NCI-H2196 treated with DMSO at 0.1 percent for 48 hours (cell line): ENCODE measurements at regions not wholly inside any gene's neighbourhood (a gene's known extent, or its start where the extent isn't known, plus 50 kb on each side); places are given as distances from the start of the nearest gene placed in this dataset.
"Not testable (repeated sequence)": the region's sequence is repeated elsewhere in the genome, so short reads cannot be mapped to it uniquely, and the experiment has no call there.

Source experiments
- DNase-seq: peaks from one replicate; lab custom pipeline; 2025; ENCODE audit not compliant: unreplicated experiment; lab: John Stamatoyannopoulos, UW

GRCh38 chr6:141513830-141514229 is 618.9 kb upstream of the GJE1 start:
- DNase-seq, result no peak

DNA sequence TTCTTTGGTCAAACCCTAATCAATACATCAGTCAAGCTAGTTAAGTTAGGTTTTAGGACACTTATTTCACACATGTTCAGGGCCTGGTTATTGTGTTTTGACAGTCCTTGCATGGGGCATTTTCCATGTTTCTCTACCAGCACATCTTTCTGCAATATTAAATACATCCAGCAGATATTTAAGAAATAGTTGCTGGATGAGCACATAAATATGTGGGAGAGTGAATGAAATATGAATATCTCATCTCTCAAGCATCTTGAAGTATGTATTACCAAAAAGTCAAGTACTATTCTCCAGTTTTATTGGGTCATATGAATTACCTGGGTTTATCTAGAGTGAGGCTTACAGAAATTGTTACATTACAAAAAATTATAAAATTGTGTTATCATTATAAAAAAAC is 621.9 kb upstream of the GJE1 start:
- DNase-seq, result no peak

GRCh38 chr6:141506062-141506461 is 626.7 kb upstream of the GJE1 start:
- not testable (repeated sequence) for DNase-seq

GRCh38 chr6:141504318-141504717 is 628.4 kb upstream of the GJE1 start:
- DNase-seq, result not testable (repeated sequence)

DNA sequence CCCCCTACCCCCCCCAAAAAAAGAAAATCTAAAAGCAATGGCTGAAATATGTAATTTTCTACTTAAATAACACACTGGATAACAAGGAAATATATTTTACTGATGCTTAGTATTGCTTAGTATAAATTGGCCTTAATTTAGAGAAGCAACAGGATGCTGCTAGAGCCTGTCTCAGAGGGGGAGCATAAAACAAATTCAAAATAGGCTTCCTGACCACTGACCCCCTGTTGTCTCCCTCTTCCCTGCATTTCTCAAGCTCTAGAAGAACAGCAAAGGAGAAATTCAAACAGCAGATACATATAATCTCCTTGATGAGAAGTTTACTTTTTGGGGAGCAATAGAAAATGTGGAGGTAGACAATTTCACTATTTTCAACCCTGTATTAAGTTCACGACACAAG is 631.1 kb upstream of the GJE1 start:
- no peak for DNase-seq

DNA sequence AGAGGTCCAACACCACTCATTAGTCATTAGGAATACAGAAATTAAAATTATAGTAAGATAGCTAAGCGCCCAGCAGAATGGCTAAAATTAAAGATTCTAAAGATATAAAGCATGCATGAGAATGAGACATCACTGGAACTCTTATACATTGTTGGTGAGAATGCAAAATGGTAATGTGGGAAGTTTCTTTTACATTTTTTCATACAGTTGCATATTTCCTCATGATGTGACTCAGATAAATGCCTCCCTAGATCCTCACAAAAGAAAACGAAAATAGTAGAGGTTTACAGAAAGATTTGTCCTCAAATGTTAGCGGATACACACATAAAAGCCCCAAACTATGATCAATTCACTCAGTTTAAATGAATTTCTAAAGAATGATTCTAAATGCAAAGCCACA is 633.7 kb upstream of the GJE1 start:
- DNase-seq, result no peak

DNA sequence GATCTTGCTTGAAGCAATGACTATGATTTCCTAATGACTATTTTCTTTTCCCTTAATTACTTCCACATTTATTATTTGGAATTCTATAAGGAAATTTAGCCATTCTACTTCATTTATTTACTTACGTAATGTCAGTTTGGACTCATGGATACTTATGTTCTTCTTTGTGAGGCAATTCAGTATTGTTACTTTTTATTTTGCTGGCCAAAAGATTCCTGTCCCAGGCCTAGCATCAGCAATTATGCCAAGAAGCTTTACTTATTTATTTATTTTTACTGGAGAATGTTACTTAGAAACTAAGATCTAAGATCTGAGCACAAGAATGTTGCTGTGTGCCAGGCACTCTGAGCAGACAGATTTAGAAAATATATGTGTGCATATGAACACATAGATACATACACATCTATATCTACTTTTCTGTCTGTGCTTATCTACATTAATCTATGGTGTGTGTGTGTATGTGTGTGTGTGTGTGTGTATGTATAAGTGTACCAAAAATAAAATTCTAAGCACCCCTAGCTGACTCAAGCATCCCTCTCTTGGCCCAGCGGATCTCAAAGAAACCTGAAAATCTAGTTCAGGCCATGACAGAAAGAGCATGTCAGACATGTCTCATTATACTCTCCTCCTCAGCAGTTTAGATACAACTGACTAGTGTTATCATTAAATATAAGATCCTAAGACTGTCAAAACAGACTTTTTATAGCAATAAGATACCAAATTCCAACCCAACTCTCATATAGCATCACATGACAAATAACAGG is 640.0 kb upstream of the GJE1 start:
- no peak for DNase-seq

- no peak for DNase-seq
Measured at GRCh38 chr6:141491684-141492083, 641.0 kb upstream of the GJE1 start.

DNA sequence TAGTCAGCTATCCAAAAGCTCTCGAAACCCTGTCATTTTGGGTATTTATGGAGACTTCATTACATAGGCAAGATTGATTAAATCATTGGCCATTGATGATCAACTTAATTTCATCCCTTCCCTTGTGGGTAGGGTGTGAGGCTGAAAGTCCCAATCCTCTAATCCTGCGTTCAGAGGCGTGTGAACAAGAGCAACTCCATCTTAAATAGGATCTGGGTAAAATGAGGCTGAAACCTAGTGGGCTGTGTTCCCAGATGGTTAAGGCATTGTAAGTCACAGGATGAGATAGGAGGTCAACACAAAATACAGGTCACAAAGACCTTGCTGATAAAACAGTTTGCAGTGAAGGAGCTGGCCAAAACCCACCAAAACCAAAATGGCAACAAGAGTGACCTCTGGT is 641.7 kb upstream of the GJE1 start:
- no peak for DNase-seq

DNA sequence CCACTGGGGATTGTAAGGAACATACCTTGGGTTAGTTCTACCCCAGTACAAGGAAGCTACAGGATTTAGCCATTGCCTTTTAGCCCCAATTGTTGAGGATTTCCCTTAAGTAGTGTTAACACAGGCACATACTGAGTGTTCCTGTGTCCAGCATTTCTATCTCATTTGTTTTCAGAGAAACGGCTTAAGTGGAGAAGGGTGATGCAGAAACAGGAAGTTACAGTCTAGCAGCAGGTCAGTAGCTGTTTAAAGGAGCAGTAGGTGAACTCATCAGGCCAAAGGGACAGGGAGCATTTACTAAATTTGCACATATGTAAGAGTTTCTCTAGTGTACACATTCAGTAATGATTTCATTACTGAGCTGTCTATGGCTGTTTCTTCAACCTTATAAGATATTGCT is 644.2 kb upstream of the GJE1 start:
- DNase-seq, result no peak

- DNase-seq, result no peak
Measured at GRCh38 chr6:141486942-141487341, 645.8 kb upstream of the GJE1 start.

GRCh38 chr6:141484711-141485110 is 648.0 kb upstream of the GJE1 start:
- no peak for DNase-seq

- DNase-seq, result peak; percentile 46
Measured at GRCh38 chr6:141483598-141484061, 649.1 kb upstream of the GJE1 start.

DNA sequence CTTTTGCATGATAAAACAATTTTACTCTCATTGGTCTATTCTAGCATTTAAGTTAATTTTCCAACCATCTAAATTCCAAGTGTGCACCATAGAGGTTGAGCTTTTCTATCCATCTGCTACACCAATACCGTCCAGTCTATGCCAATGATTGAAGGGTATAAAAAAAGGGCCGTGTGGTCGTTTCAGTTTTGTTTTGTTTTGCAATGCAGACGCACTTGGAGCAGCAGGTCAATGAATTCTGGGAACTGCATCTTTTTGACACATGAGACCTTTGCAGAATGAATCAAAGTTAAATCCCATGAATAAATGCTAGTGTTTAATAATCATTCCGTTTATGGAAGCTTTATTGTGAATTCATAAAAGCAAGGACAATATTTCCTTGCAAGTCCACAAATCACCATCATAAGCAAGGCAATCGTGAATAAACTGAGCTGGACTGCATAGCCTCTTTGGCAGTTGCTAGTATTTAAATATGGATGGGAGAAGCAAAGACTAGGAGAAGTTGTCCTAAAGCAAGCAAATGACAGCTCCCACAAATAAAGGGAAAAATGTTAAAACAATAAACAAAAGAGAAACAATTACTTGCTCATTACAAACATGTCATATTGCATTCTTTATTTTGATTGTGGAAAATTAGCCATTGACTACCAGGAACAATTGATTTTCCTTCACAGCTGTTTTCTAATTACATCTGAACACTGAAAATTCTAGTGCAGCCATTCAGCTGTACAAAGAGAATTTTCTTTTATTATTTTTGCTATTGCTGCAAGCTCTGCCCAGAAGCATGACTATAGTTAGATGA is 649.7 kb upstream of the GJE1 start:
- DNase-seq, result no peak

DNA sequence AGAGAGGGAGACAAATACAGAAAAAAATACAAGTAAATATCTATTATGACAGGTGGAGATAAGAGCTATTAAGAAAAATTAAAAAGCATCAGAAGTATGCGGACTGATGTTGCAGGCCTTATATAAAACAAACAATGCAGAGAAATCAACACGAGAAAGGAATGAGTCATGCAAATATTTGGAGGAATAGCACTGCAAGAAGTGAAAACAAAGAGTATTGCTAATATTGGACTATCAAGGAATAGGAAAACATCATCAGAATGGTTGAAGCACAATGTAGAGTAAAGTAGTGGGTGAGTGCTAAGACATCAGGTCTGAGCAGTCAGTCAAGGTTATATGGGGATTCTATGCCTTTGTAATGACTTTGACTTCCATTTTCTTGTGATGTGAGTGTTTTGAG is 657.5 kb upstream of the GJE1 start:
- DNase-seq, result no peak

DNA sequence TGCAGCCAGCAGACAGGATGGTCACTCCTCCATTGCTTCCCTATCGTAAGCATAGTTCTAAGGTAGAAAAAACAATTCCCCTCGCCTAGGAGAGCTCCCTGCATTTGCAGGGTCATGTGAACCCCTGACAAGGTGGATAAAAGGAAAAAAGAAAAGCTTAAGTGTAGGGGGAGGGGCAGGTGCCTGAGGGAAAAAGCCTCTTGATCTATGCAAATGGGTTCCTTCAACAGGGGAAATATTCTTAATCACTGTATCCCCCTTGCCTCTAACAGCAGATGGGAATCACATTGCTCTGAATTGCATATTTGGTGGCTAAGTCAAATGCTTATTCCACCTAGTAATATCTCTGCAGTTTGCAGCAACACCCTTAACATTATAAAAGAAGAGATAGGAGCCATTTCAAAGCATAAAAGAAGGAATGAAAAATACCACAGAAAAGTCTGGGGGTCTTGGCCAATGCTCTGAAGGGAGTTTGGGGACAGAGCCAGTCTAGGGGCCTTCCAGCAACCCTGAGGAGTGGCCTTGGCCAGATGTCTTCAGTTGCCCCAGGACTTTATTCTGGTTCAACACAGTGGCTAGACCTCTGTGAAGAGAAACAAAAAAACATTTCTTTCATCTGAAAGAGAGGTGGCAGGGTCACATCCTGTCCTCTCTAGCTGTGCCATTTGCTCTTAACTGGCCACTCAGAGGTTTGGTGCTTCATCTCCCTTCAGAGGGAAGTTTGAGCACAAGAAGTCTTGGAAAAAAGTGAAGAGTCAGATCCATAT is 660.4 kb upstream of the GJE1 start:
- no peak for DNase-seq

DNA sequence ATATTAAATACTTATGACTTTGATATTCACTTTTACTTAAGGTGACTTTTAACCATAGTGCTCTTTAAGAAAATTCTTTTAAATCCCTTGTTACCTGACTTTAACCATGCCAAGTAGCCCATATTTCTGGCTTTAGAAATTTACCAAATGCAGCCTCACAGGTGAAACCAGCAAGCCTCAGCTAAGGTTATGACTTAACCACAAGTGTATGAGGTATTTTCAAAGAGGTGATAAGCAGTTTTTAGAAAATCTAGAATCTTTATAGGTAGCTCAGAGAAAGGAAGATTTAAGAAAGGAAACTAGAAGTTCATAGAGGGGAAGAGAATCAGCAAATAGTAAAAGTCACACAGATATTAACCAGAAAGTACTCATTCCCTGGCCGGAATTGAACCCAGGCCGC is 661.9 kb upstream of the GJE1 start:
- no peak for DNase-seq

DNA sequence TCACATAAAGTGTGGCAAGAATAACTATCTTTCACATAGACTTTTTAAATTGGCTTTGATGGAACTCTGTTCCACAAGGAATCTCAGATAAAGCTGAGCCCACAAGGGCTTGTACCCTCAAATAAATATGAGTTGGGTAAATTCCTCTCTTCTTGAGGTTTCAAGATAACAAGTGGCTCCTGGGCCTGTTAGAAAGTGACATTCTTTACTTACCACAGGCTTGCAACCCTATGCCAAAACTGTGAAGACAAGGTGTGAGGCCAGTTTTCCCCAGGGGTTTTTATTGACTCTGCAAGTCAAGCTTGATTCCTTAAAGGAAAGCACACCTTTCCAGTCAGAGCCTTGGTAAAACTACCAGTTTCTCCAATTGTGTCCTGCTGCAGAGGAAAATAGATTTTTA is 664.8 kb upstream of the GJE1 start:
- no peak for DNase-seq

DNA sequence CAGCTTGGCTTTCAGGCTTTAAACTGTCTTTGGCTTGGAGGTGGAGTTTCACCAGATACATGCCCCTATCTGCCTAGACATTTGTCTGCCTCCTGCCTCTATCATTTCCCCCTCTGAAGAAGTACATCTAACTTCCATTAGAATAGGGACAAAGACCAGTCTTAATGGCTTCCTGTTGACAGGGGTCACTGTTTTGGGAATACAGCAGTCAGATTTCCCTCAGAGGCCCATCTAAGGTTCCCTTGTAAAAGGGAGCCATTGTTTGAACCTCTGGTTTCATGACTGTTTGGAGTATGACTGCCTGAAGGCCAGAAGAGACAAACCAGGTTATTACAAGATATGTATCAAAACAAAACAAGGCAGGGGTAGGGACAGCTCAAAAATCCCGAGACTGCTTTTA is 665.7 kb upstream of the GJE1 start:
- DNase-seq, result no peak

DNA sequence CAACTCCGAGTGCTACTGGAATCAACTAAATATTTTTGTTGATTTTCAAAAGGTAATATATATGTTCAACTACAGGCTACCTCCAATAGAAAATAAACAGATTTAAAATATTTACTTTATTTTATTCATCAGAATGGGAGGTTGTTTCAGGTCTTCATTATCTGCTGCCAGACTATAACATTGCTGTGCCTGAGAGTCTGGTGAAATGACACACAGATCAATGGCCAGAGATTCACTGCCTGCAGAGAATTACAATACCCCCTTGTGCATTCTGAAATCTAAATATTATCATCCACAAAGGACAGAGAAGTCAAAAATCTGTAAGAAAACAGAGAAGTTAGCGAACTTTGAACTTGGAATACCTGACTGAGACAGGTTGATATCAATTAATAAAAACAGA is 667.8 kb upstream of the GJE1 start:
- no peak for DNase-seq

GRCh38 chr6:141464490-141464889 is 668.2 kb upstream of the GJE1 start:
- peak; percentile 93 for DNase-seq
